ENCODE measurements at regions not wholly inside any gene's neighbourhood (a gene's known extent, or its start where the extent isn't known, plus 50 kb on each side); places are given as distances from the start of the nearest gene placed in this dataset.
A peak's percentile ranks its signal among the peaks of the same experiment; 100 is the strongest.

GRCh38 chr10:43904301-43904700 is 255.6 kb upstream of the ZNF32 start:
- peaks cover 10% of the 10 kb centered on the region for H3K4me1 ChIP-seq (ENCODE audit: control insufficient read depth, insufficient read depth, low read length)
- peak overlapping the region; percentile 46 for H3K27ac ChIP-seq (ENCODE audit: low read depth, low read length)
- no peaks in the 10 kb centered on the region for H3K27me3 ChIP-seq (ENCODE audit: control insufficient read depth, insufficient read depth, low read length)
- no peak overlapping the region for H3K4me3 ChIP-seq (ENCODE audit: low read length)
- no peak overlapping the region for H3K9ac ChIP-seq (ENCODE audit: low read length)
- no peaks in the 10 kb centered on the region for H3K36me3 ChIP-seq (ENCODE audit: control insufficient read depth, insufficient read depth, low read length)

GRCh38 chr10:43903451-43903850 is 254.8 kb upstream of the ZNF32 start:
- no peak overlapping the region for H3K27ac ChIP-seq (ENCODE audit: low read depth, low read length)
- no peaks in the 10 kb centered on the region for H3K27me3 ChIP-seq (ENCODE audit: control insufficient read depth, insufficient read depth, low read length)
- H3K9ac ChIP-seq (ENCODE audit: low read length): no peak overlapping the region
- H3K36me3 ChIP-seq (ENCODE audit: control insufficient read depth, insufficient read depth, low read length): no peaks in the 10 kb centered on the region
- peaks cover 10% of the 10 kb centered on the region for H3K4me1 ChIP-seq (ENCODE audit: control insufficient read depth, insufficient read depth, low read length)
- H3K4me3 ChIP-seq (ENCODE audit: low read length): no peak overlapping the region

- no peak overlapping the region for H3K27ac ChIP-seq (ENCODE audit: low read depth, low read length)
- no peaks in the 10 kb centered on the region for H3K36me3 ChIP-seq (ENCODE audit: control insufficient read depth, insufficient read depth, low read length)
- peaks cover 10% of the 10 kb centered on the region for H3K4me1 ChIP-seq (ENCODE audit: control insufficient read depth, insufficient read depth, low read length)
- H3K9ac ChIP-seq (ENCODE audit: low read length): no peak overlapping the region
- H3K27me3 ChIP-seq (ENCODE audit: control insufficient read depth, insufficient read depth, low read length): no peaks in the 10 kb centered on the region
- H3K4me3 ChIP-seq (ENCODE audit: low read length): no peak overlapping the region
These were observed 254.2 kb upstream of the ZNF32 start for GRCh38 chr10:43902842-43903241.

GRCh38 chr10:43901744-43902504 is 253.2 kb upstream of the ZNF32 start:
- H3K9ac ChIP-seq (ENCODE audit: low read length): no peak overlapping the region
- no peak overlapping the region for H3K4me3 ChIP-seq (ENCODE audit: low read length)
- H3K27me3 ChIP-seq (ENCODE audit: control insufficient read depth, insufficient read depth, low read length): no peaks in the 10 kb centered on the region
- H3K27ac ChIP-seq (ENCODE audit: low read depth, low read length): no peak overlapping the region
- H3K36me3 ChIP-seq (ENCODE audit: control insufficient read depth, insufficient read depth, low read length): no peaks in the 10 kb centered on the region
- H3K4me1 ChIP-seq (ENCODE audit: control insufficient read depth, insufficient read depth, low read length): peaks cover 10% of the 10 kb centered on the region

- Histone ChIP-seq H3K27me3 (ENCODE audit: control insufficient read depth, insufficient read depth, low read length) (no peaks in the 10 kb centered on the region), H3K4me3 (ENCODE audit: low read length) (no peak overlapping the region), H3K36me3 (ENCODE audit: control insufficient read depth, insufficient read depth, low read length) (no peaks in the 10 kb centered on the region), H3K9ac (ENCODE audit: low read length) (no peak overlapping the region), H3K27ac (ENCODE audit: low read depth, low read length) (no peak overlapping the region), H3K4me1 (ENCODE audit: control insufficient read depth, insufficient read depth, low read length) (peaks cover 10% of the 10 kb centered on the region)
These were observed 252.6 kb upstream of the ZNF32 start for GRCh38 chr10:43901302-43901701.

- no peak overlapping the region for H3K4me3 ChIP-seq (ENCODE audit: low read length)
- H3K9ac ChIP-seq (ENCODE audit: low read length): no peak overlapping the region
- peaks cover 7% of the 10 kb centered on the region for H3K4me1 ChIP-seq (ENCODE audit: control insufficient read depth, insufficient read depth, low read length)
- H3K27ac ChIP-seq (ENCODE audit: low read depth, low read length): no peak overlapping the region
- H3K27me3 ChIP-seq (ENCODE audit: control insufficient read depth, insufficient read depth, low read length): no peaks in the 10 kb centered on the region
- no peaks in the 10 kb centered on the region for H3K36me3 ChIP-seq (ENCODE audit: control insufficient read depth, insufficient read depth, low read length)
These were observed 251.9 kb upstream of the ZNF32 start for GRCh38 chr10:43900571-43900970.

- Histone ChIP-seq H3K27me3 (ENCODE audit: control insufficient read depth, insufficient read depth, low read length) (no peaks in the 10 kb centered on the region), H3K36me3 (ENCODE audit: control insufficient read depth, insufficient read depth, low read length) (no peaks in the 10 kb centered on the region), H3K4me3 (ENCODE audit: low read length) (no peak overlapping the region), H3K4me1 (ENCODE audit: control insufficient read depth, insufficient read depth, low read length) (no peaks in the 10 kb centered on the region), H3K27ac (ENCODE audit: low read depth, low read length) (no peak overlapping the region), H3K9ac (ENCODE audit: low read length) (no peak overlapping the region)
These were observed 250.7 kb upstream of the ZNF32 start for GRCh38 chr10:43899224-43899959.

- H3K27me3 ChIP-seq (ENCODE audit: control insufficient read depth, insufficient read depth, low read length): no peaks in the 10 kb centered on the region
- H3K9ac ChIP-seq (ENCODE audit: low read length): no peak overlapping the region
- H3K27ac ChIP-seq (ENCODE audit: low read depth, low read length): no peak overlapping the region
- no peak overlapping the region for H3K4me3 ChIP-seq (ENCODE audit: low read length)
- no peaks in the 10 kb centered on the region for H3K36me3 ChIP-seq (ENCODE audit: control insufficient read depth, insufficient read depth, low read length)
- H3K4me1 ChIP-seq (ENCODE audit: control insufficient read depth, insufficient read depth, low read length): no peaks in the 10 kb centered on the region
These were observed 249.9 kb upstream of the ZNF32 start for GRCh38 chr10:43898592-43898991.

- Histone ChIP-seq H3K4me3 (ENCODE audit: low read length) (no peak overlapping the region), H3K27ac (ENCODE audit: low read depth, low read length) (no peak overlapping the region), H3K4me1 (ENCODE audit: control insufficient read depth, insufficient read depth, low read length) (no peaks in the 10 kb centered on the region), H3K9ac (ENCODE audit: low read length) (no peak overlapping the region), H3K36me3 (ENCODE audit: control insufficient read depth, insufficient read depth, low read length) (no peaks in the 10 kb centered on the region), H3K27me3 (ENCODE audit: control insufficient read depth, insufficient read depth, low read length) (no peaks in the 10 kb centered on the region)
These were observed 249.2 kb upstream of the ZNF32 start for GRCh38 chr10:43897765-43898419.

- Histone ChIP-seq H3K4me1 (ENCODE audit: control insufficient read depth, insufficient read depth, low read length) (no peaks in the 10 kb centered on the region), H3K27me3 (ENCODE audit: control insufficient read depth, insufficient read depth, low read length) (no peaks in the 10 kb centered on the region), H3K27ac (ENCODE audit: low read depth, low read length) (no peak overlapping the region), H3K36me3 (ENCODE audit: control insufficient read depth, insufficient read depth, low read length) (no peaks in the 10 kb centered on the region), H3K4me3 (ENCODE audit: low read length) (no peak overlapping the region), H3K9ac (ENCODE audit: low read length) (no peak overlapping the region)
These were observed 243.5 kb upstream of the ZNF32 start for GRCh38 chr10:43892062-43892770.

GRCh38 chr10:43891241-43891640 is 242.6 kb upstream of the ZNF32 start:
- no peaks in the 10 kb centered on the region for H3K36me3 ChIP-seq (ENCODE audit: control insufficient read depth, insufficient read depth, low read length)
- no peak overlapping the region for H3K4me3 ChIP-seq (ENCODE audit: low read length)
- no peak overlapping the region for H3K9ac ChIP-seq (ENCODE audit: low read length)
- H3K4me1 ChIP-seq (ENCODE audit: control insufficient read depth, insufficient read depth, low read length): no peaks in the 10 kb centered on the region
- no peaks in the 10 kb centered on the region for H3K27me3 ChIP-seq (ENCODE audit: control insufficient read depth, insufficient read depth, low read length)
- H3K27ac ChIP-seq (ENCODE audit: low read depth, low read length): no peak overlapping the region

- H3K27me3 ChIP-seq (ENCODE audit: control insufficient read depth, insufficient read depth, low read length): no peaks in the 10 kb centered on the region
These were observed 241.4 kb upstream of the ZNF32 start for GRCh38 chr10:43890124-43890523.

More at GRCh38 chr10:43890124-43890523, 241.4 kb upstream of the ZNF32 start:
- H3K9ac ChIP-seq (ENCODE audit: low read length): no peak overlapping the region
- H3K27ac ChIP-seq (ENCODE audit: low read depth, low read length): no peak overlapping the region
- H3K4me3 ChIP-seq (ENCODE audit: low read length): no peak overlapping the region
- no peaks in the 10 kb centered on the region for H3K36me3 ChIP-seq (ENCODE audit: control insufficient read depth, insufficient read depth, low read length)
- H3K4me1 ChIP-seq (ENCODE audit: control insufficient read depth, insufficient read depth, low read length): no peaks in the 10 kb centered on the region
